Heart left ventricle (tissue), 13 donors: ENCODE measurements at regions not wholly inside any gene's neighbourhood (a gene's known extent, or its start where the extent isn't known, plus 50 kb on each side); places are given as distances from the start of the nearest gene placed in this dataset.

Experiments
- POLR2A ChIP-seq, 2 donors: fragments of 450-650 bp; IDR thresholded peaks; one replicate each; pipeline ENCODE4 v1.6.1; 2017; ENCODE audit warnings: antibody characterized with exemption in 2 of 2, mild to moderate bottlenecking in 2 of 2, moderate library complexity in 2 of 2
- TF ChIP-seq, protein P1 (sequence below), 12 donors: fragments of 200-600 bp; sonication (generic) in 4 of 12; IDR thresholded peaks; one replicate each; pipeline versions ENCODE4 v1.5.0 to v1.8.0; 2018 to 2022; ENCODE audit warnings: antibody characterized with exemption in 12 of 12, mild to moderate bottlenecking in 5 of 12
- donor health status: ischemic (EF 13 %, LVEDD 7.1; RV severe dilation, severe dysfunction).
- donor health status: DM: no; HTN: yes; CAD: no.
- donor health status: DM: no; HTN: no; CAD: no.
- donor health status: ischemic (EF 25% LVEDD 6.9; RV normal size, moderate dysfunction).
- donor health status: ischemic (EF 25% LVEDD 5.7; RV mildly dilated, moderate dysfunction).
- donor health status: ischemic (EF 35%, LVEDD 5.7; RV mildly dilated, moderate dysfunction).
- donor health status: nonischemic (EF 11% LVEDD 7.7; RV severe dilation, severe dysfunction).
- donor health status: DM: yes; HTN: yes; CAD: no.
- donor health status: PGD.
- donor health status: ischemic (EF 29% LVEDD 5.4; RV normal size, mild dysfunction).
- donor health status: nonischemic (EF 23%, LVEDD 6.1; RV moderate dilation, normal function).

GRCh38 chr1:177847843-177848242, 122.0 kb downstream of the SEC16B start:
- TF ChIP-seq, protein P1, sequence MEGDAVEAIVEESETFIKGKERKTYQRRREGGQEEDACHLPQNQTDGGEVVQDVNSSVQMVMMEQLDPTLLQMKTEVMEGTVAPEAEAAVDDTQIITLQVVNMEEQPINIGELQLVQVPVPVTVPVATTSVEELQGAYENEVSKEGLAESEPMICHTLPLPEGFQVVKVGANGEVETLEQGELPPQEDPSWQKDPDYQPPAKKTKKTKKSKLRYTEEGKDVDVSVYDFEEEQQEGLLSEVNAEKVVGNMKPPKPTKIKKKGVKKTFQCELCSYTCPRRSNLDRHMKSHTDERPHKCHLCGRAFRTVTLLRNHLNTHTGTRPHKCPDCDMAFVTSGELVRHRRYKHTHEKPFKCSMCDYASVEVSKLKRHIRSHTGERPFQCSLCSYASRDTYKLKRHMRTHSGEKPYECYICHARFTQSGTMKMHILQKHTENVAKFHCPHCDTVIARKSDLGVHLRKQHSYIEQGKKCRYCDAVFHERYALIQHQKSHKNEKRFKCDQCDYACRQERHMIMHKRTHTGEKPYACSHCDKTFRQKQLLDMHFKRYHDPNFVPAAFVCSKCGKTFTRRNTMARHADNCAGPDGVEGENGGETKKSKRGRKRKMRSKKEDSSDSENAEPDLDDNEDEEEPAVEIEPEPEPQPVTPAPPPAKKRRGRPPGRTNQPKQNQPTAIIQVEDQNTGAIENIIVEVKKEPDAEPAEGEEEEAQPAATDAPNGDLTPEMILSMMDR (IDR thresholded peaks at IDR 0.05) = no peak
- no peak for TF ChIP-seq POLR2A (IDR thresholded peaks at IDR 0.05)
